ENCODE measurements at regions not wholly inside any gene's neighbourhood (a gene's known extent, or its start where the extent isn't known, plus 50 kb on each side); places are given as distances from the start of the nearest gene placed in this dataset.

DNA sequence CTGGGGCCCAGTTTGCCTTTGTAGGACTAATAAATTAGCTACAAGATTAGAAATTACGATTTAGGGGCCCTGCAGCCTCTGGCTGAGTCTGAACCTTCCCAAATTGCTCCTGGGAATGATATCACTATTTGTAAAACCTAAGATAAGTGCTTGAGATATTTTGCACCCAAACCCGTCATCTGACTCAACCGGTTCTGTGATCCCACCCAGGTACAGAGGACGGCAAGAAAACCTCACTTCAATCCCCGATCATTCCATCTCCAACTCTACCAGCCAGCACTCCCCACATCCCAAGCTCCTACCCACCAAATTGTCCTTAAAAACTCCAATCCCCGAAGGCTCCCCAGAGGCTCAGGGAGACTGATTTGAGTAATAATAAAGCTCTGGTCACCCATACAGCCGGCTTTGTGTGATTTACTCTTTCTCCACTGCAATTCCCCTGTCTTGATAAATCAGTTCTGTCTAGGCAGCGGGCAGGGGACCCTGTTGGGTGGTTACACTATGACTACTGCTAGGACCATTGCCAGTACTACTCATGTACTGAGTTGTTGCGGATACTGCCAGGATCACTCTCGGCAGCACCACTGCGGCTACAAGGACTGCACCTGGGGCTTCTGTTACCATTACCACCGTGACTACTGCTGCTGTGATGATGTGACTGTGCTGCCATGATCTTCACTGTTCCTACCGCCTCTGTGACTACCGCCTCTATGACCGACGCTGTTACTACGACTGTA lies 73.1 kb downstream of the IRF8 start:
- DNase-seq (ENCODE audit: low spot score): no peak

DNA sequence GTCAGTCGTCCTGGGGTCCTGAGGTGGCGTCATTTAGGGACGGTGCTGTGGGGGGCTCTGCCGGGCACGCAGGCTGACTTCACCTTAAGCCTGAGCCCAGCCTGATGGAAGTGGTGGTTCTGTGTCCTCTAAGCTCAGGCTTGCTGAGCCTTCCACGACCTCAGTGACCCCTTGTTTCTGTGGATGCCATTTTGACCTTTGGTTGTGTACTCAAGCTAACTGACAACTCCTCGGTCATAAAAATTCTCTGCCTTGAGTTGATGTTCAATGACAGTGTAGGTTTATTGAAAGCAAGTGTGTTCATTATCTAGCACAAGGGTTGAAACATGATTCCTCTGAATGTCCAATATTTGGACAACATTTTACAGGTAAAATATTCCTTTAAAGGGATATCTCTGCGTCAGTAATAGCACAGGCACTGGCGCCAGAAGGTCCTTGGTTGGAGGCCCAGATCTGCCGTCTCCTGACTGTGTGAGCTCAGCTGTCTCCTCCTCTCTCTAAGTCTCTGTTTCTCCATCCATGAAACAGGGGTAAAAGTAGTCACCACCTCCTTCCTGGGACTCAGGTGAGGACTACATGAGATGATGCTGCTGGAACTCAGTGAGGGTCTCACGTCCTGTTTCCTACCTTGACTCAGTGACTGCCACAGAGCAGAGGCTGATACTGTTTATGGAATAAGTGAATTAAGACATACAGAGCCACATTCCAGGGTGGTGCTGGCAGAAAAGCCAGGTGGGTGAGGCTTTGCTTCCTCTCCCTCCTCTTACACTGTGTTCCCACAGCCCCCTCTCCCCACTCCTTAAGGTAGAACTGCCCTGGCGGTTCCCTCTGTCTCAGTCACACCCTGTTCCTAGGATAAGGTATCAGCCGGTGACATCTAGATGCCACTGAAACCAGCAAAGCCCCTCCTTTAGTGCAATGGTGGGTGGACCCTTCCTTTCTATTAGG lies 75.7 kb downstream of the IRF8 start:
- no peak for DNase-seq (ENCODE audit: low spot score)

DNA sequence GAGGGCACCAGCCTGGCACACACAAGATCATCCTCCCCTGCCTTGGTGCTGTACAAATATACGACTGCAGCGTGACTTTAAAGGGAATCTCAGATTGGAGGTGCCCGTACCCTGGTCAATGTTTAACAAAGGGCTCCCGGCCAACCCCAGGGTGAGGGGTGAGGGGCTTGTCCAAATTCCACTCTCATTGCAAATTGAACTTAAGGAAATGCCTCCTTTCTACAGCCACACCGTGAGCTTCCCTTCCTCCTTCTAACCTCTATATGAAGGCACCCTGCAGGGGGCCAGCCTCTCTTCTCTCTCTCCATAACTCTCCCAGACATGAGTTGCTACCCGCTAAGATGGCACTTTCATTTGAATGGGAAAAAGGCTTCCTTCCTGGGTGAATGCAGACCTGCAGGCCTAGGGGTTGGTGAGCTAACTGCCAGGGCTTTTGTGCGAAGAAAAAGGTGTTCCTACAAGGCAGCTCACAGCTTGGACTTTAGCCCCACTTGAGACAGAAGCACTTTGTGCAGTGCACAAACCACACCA lies 76.6 kb downstream of the IRF8 start:
- DNase-seq (ENCODE audit: low spot score): no peak

- no peak for DNase-seq (ENCODE audit: low spot score)
Observed at GRCh38 chr16:85978291-85978775, 79.4 kb downstream of the IRF8 start.

DNA sequence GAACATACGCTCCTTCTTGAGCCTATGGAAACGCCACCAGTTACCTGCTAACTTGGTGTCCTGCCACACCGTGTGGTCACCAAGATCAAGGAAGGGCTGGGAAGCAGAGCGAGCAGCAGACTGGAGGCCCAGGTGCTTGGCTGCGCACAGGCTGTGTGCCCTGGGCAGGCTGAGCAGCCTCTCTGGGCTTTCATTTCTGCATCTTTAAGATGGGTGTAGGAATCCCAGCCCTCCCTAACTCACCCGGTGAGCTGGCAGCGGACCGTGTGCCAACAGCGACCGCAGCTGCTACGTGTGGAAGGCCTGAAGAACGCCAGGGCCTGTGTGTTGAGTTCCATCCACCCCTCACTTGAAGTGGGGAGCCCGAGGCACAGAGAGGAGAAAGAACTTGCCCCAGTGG lies 80.0 kb downstream of the IRF8 start:
- DNase-seq (ENCODE audit: low spot score): no peak

DNA sequence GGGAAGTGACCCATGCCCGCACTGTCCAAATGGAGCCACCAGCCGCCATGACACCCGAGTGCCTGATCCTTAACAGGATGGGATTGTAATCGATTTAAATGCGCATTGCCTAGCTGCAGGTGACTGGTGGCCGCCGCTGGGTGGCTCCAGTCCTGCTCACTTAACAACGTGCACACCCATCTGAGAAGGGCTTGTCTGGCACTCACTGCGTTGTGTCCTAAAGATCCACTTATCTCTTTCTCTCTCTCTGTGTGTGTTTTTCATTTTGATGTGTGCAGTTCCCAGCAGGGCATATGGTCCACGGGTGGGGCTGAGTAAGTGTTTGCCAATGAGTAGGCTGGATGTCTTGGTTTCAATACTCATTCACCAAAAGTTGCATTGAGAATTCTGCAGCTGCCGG lies 80.6 kb downstream of the IRF8 start:
- DNase-seq (ENCODE audit: low spot score): no peak

GRCh38 chr16:85980686-85981085 lies 81.7 kb downstream of the IRF8 start:
- no peak for DNase-seq (ENCODE audit: low spot score)

- DNase-seq (ENCODE audit: low spot score): no peak
Observed at GRCh38 chr16:85981826-85982562, 83.0 kb downstream of the IRF8 start.

- no peak for DNase-seq (ENCODE audit: low spot score)
Observed at GRCh38 chr16:85982563-85982939, 83.6 kb downstream of the IRF8 start.

- no peak for DNase-seq (ENCODE audit: low spot score)
Observed at GRCh38 chr16:85983064-85983463, 84.1 kb downstream of the IRF8 start.

DNA sequence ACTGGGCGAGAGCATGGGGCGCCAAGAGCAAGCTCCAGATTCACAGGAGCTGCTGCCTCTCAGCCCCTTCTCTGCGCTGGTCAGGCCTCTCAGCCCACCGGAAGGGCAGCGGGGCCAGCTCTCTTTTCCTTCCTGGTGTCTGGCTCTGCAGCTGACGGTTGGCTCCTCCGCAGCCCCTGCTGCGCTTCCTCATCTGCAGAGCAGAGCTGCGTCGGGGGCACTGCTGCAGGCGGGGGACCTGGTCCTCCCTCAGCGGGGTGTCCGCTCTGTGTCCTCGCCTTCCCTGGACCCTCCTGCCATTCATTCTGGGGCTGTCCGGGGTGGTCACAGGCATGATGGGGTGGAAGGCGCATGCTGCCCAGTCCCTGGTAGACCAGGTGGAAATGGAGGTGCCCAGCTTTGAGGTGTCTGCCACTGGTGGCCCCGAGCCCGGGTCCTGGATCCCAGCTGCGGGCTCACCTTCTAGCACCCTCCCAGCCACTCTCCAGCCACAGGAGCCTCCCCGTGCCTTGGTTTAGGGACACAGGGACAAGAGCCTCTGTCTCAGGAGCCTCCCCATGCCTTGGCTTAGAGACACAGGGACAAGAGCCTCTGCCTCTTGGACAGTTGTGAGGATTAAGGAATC lies 84.8 kb downstream of the IRF8 start:
- no peak for DNase-seq (ENCODE audit: low spot score)

GRCh38 chr16:85984231-85984880 lies 85.4 kb downstream of the IRF8 start:
- no peak for DNase-seq (ENCODE audit: low spot score)

DNA sequence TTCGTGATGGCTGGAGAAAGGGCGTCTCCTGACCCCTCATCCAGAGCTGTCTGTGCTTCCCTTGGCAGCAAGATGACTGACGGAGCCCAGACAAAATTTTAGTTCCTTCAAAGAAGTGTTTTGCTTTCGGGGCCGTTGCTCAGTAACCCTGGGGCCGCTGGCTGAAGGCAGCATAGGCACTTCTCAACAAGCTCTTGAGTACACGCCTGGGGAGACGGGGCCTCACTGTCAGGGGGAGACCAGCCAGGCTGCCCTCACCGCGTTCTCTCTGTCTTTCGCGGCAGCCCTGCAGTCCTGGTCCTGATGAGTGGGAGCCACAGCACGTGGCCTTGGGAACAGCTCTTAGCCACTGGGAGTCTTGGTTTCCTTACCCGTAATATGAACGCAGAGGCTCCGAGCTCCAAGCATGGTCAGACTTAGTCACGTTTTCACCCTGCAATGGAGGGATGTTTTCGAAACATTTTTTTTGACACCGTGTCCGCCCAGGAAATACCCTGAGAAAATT lies 86.0 kb downstream of the IRF8 start:
- DNase-seq (ENCODE audit: low spot score): no peak

- DNase-seq (ENCODE audit: low spot score): no peak
Observed at GRCh38 chr16:85986931-85987749, 88.2 kb downstream of the IRF8 start.

DNA sequence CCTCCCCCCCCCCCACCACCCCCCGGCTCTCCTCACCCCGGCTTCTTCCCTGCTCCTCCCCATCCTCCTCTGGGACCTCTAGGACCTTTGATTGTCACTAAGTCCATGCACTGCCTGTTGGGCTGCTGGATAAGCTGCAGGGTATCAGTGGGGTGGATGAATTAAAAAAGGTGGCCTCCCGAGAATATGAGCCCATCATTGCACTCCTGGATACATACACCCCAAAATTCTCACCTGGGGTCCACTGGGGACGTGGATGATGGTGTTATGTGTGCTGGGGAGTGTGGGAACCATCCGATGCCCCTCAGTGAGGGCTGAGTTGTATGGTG lies 88.8 kb downstream of the IRF8 start:
- peak; percentile 64 for DNase-seq (ENCODE audit: low spot score)

DNA sequence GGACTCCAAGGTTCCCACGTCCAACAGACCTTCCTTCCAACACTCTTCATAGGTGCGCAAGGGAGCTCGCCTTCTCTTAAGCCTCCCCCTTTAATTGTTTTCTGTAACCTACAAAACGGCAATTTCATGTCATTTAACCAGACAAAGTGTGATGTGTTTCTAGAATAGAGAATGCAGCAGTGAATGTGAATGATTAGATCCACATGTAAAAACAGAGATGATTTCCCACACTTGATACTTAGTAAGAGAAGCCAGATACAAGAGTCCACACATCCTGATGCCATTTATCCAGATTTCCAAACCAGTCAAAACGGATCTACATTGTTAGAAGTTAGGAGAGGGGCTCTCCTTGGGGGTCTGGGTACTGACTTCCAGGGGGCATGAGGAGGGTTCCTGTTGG lies 89.3 kb downstream of the IRF8 start:
- no peak for DNase-seq (ENCODE audit: low spot score)

DNA sequence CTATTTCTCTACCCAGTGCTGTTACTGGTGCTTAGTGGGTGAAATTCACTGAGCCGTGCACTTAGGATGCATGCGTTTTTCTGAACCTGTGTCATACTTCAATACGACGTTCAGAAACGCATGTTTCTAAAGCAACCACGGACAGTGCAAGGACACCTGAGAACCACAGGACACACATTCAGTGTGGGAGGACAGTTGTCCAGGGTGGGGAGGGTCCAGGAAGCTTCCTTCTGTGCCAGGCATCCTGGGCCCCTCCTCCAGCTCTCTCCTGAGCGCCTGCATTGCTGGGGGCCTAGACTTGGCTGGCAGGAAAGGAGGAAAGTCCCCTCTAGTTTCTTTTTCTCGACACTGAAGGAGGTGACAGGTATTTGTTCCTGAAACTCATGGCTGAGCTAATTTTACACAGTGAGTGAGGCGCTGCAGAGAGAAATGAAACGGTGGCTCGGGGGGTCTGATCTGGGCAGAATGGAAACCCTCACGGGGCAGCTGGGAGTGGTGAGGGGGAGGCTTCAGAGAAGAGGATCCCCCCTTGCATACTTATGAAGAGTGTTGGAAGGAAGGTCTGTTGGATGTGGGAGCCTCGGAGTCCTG lies 89.9 kb downstream of the IRF8 start:
- no peak for DNase-seq (ENCODE audit: low spot score)

GRCh38 chr16:85989376-85989775 lies 90.4 kb downstream of the IRF8 start:
- no peak for DNase-seq (ENCODE audit: low spot score)

GRCh38 chr16:85989863-85990643 lies 91.1 kb downstream of the IRF8 start:
- no peak for DNase-seq (ENCODE audit: low spot score)

Measured in GM03348 (cell line).